ENCODE measurements at regions not wholly inside any gene's neighbourhood (a gene's known extent, or its start where the extent isn't known, plus 50 kb on each side); places are given as distances from the start of the nearest gene placed in this dataset.

- Histone ChIP-seq H3K27me3 (no peaks in the 10 kb centered on the region), H3K4me1 (peaks cover 0 to 3% (median 0%) of the 10 kb centered on the region in 4 donors), H3K9me3 (no peaks in the 10 kb centered on the region), H3K27ac (no peak overlapping the region), H3K4me3 (no peak overlapping the region), H3K36me3 (no peaks in the 10 kb centered on the region)
- intact Hi-C loops (cut with DNase I): no loop called here
- 22 to 32% methylated on average over 7 of the region's 7 CpGs for WGBS, 2 donors
- TF ChIP-seq CTCF (IDR thresholded peaks at IDR 0.05) (no peak), POLR2A (IDR thresholded peaks at IDR 0.05) (no peak), EP300 (IDR thresholded peaks at IDR 0.05) (no peak), POLR2AphosphoS5 (IDR thresholded peaks at IDR 0.05) (no peak)
- DNase-seq: peak; percentile 61
Observed at GRCh38 chrX:22686138-22686541, 313.6 kb upstream of the DDX53 start.

GRCh38 chrX:22689290-22689689, 310.5 kb upstream of the DDX53 start:
- TF ChIP-seq POLR2AphosphoS5 (IDR thresholded peaks at IDR 0.05) (no peak), EP300 (IDR thresholded peaks at IDR 0.05) (no peak), CTCF (IDR thresholded peaks at IDR 0.05) (no peak), POLR2A (IDR thresholded peaks at IDR 0.05) (no peak)
- Histone ChIP-seq H3K9me3 (no peaks in the 10 kb centered on the region), H3K4me1 (peaks cover 0 to 3% (median 0%) of the 10 kb centered on the region in 4 donors), H3K4me3 (no peak overlapping the region), H3K27ac (peak overlapping the region in 2 of 4 donors; percentile 34 to 41), H3K27me3 (no peaks in the 10 kb centered on the region), H3K36me3 (no peaks in the 10 kb centered on the region)
- DNase-seq: no peak
- intact Hi-C loops (cut with DNase I): no loop called here

- no peak overlapping the region for H3K4me3 ChIP-seq
- 72 to 74% methylated on average over 5 of the region's 5 CpGs for WGBS, 2 donors
- no peaks in the 10 kb centered on the region for H3K9me3 ChIP-seq
- H3K4me1 ChIP-seq: peaks cover 0 to 3% (median 0%) of the 10 kb centered on the region in 4 donors
- TF ChIP-seq POLR2A (IDR thresholded peaks at IDR 0.05) (no peak), CTCF (IDR thresholded peaks at IDR 0.05) (no peak), POLR2AphosphoS5 (IDR thresholded peaks at IDR 0.05) (no peak), EP300 (IDR thresholded peaks at IDR 0.05) (no peak)
- intact Hi-C loops (cut with DNase I): no loop called here
- peak overlapping the region in 2 of 4 donors; percentile 34 to 41 for H3K27ac ChIP-seq
- DNase-seq: no peak
- H3K36me3 ChIP-seq: no peaks in the 10 kb centered on the region
- no peaks in the 10 kb centered on the region for H3K27me3 ChIP-seq
Observed at GRCh38 chrX:22690116-22690515, 309.6 kb upstream of the DDX53 start.

- WGBS, 2 donors: 79 to 87% methylated on average over 6 of the region's 6 CpGs
- H3K4me1 ChIP-seq: peaks cover 0 to 3% (median 0%) of the 10 kb centered on the region in 4 donors
Observed at GRCh38 chrX:22691966-22692565, 307.7 kb upstream of the DDX53 start.

GRCh38 chrX:22698151-22698550, 301.6 kb upstream of the DDX53 start:
- intact Hi-C loops (cut with DNase I): no loop called here
- TF ChIP-seq POLR2AphosphoS5 (IDR thresholded peaks at IDR 0.05): no peak
- no peak for TF ChIP-seq CTCF (IDR thresholded peaks at IDR 0.05)
- TF ChIP-seq POLR2A (IDR thresholded peaks at IDR 0.05): no peak
- no peak for TF ChIP-seq EP300 (IDR thresholded peaks at IDR 0.05)
- Histone ChIP-seq H3K27me3 (no peaks in the 10 kb centered on the region), H3K27ac (no peak overlapping the region), H3K4me3 (no peak overlapping the region), H3K4me1 (no peaks in the 10 kb centered on the region), H3K9me3 (no peaks in the 10 kb centered on the region), H3K36me3 (no peaks in the 10 kb centered on the region)
- no peak for DNase-seq

More at GRCh38 chrX:22691966-22692565, 307.7 kb upstream of the DDX53 start:
- Histone ChIP-seq H3K9me3 (no peaks in the 10 kb centered on the region), H3K4me3 (no peak overlapping the region), H3K36me3 (no peaks in the 10 kb centered on the region), H3K27me3 (no peaks in the 10 kb centered on the region), H3K27ac (no peak overlapping the region)
- intact Hi-C loops (cut with DNase I): no loop called here
- no peak for TF ChIP-seq POLR2A (IDR thresholded peaks at IDR 0.05)
- no peak for TF ChIP-seq POLR2AphosphoS5 (IDR thresholded peaks at IDR 0.05)
- no peak for TF ChIP-seq EP300 (IDR thresholded peaks at IDR 0.05)
- no peak for DNase-seq

Data from sigmoid colon (tissue), 6 donors.